Prostate gland (tissue), 2 donors: ENCODE measurements at regions not wholly inside any gene's neighbourhood (a gene's known extent, or its start where the extent isn't known, plus 50 kb on each side); places are given as distances from the start of the nearest gene placed in this dataset.

Experiments
- CTCF ChIP-seq, 4 experiments: fragments of 200-600 bp in 2 of 4; fragments of 450-650 bp in 2 of 4; sonication (generic) in 2 of 4; IDR thresholded peaks; 1 replicate in 3 of 4; 2 replicates in 1 of 4; pipeline ENCODE4 v1.5.1; 2016 to 2019; ENCODE audit warnings: antibody characterized with exemption in 4 of 4, mild to moderate bottlenecking in 2 of 4, moderate library complexity in 2 of 4
- POLR2AphosphoS5 ChIP-seq: sonication (generic); formaldehyde crosslinking; IDR thresholded peaks from one replicate; pipeline ENCODE4 v1.6.1; 2017; ENCODE audit warnings: antibody characterized with exemption

- TF ChIP-seq CTCF (IDR thresholded peaks at IDR 0.05) (no peak), POLR2AphosphoS5 (no peak)
Measured at GRCh38 chr2:147451902-147452515, 392.8 kb upstream of the ACVR2A start.
